ENCODE measurements at regions not wholly inside any gene's neighbourhood (a gene's known extent, or its start where the extent isn't known, plus 50 kb on each side); places are given as distances from the start of the nearest gene placed in this dataset.

- no peak for DNase-seq
- in situ Hi-C loops (cut with HindIII; ENCODE audit: low pct_ligation_motif_present, low sequenced_read_pairs): no loop called here
- no peak for TF ChIP-seq CTCF (IDR thresholded peaks at IDR 0.05; ENCODE audit: low read depth, low read length, missing control alignments)
- H3K4me3 ChIP-seq (ENCODE audit: low read depth, low read length): no peak overlapping the region
- H3K27ac ChIP-seq: peak overlapping the region; percentile 26
- H3K36me3 ChIP-seq (replicated peaks): no peaks in the 10 kb centered on the region
- H3K27me3 ChIP-seq (replicated peaks): no peaks in the 10 kb centered on the region
These were observed 98.9 kb downstream of the TNFSF18 start for GRCh38 chr1:172951730-172952365.

- Histone ChIP-seq H3K36me3 (replicated peaks) (no peaks in the 10 kb centered on the region), H3K4me3 (ENCODE audit: low read depth, low read length) (no peak overlapping the region), H3K27me3 (replicated peaks) (no peaks in the 10 kb centered on the region), H3K27ac (no peak overlapping the region)
- in situ Hi-C loops (cut with HindIII; ENCODE audit: low pct_ligation_motif_present, low sequenced_read_pairs): no loop called here
- DNase-seq: no peak
- TF ChIP-seq CTCF (IDR thresholded peaks at IDR 0.05; ENCODE audit: low read depth, low read length, missing control alignments): no peak
These were observed 98.2 kb downstream of the TNFSF18 start for GRCh38 chr1:172952516-172952915.

- no peak overlapping the region for H3K4me3 ChIP-seq (ENCODE audit: low read depth, low read length)
- in situ Hi-C loops (cut with HindIII; ENCODE audit: low pct_ligation_motif_present, low sequenced_read_pairs): no loop called here
- no peak overlapping the region for H3K27ac ChIP-seq
- no peaks in the 10 kb centered on the region for H3K27me3 ChIP-seq (replicated peaks)
- DNase-seq: no peak
- no peaks in the 10 kb centered on the region for H3K36me3 ChIP-seq (replicated peaks)
- no peak for TF ChIP-seq CTCF (IDR thresholded peaks at IDR 0.05; ENCODE audit: low read depth, low read length, missing control alignments)
These were observed 96.1 kb downstream of the TNFSF18 start for GRCh38 chr1:172954476-172955150.

- DNase-seq: peak; percentile 71
These were observed 95.5 kb downstream of the TNFSF18 start for GRCh38 chr1:172955161-172955815.

GRCh38 chr1:172956871-172957270, 93.9 kb downstream of the TNFSF18 start:
- no peak overlapping the region for H3K27ac ChIP-seq
- TF ChIP-seq CTCF (IDR thresholded peaks at IDR 0.05; ENCODE audit: low read depth, low read length, missing control alignments): no peak
- in situ Hi-C loops (cut with HindIII; ENCODE audit: low pct_ligation_motif_present, low sequenced_read_pairs): no loop called here

More at GRCh38 chr1:172955161-172955815, 95.5 kb downstream of the TNFSF18 start:
- Histone ChIP-seq H3K27ac (peak overlapping the region; percentile 70), H3K27me3 (replicated peaks) (no peaks in the 10 kb centered on the region), H3K4me3 (ENCODE audit: low read depth, low read length) (no peak overlapping the region), H3K36me3 (replicated peaks) (no peaks in the 10 kb centered on the region)
- no peak for TF ChIP-seq CTCF (IDR thresholded peaks at IDR 0.05; ENCODE audit: low read depth, low read length, missing control alignments)
- in situ Hi-C loops (cut with HindIII; ENCODE audit: low pct_ligation_motif_present, low sequenced_read_pairs): no loop called here

More at GRCh38 chr1:172956871-172957270, 93.9 kb downstream of the TNFSF18 start:
- Histone ChIP-seq H3K36me3 (replicated peaks) (no peaks in the 10 kb centered on the region), H3K4me3 (ENCODE audit: low read depth, low read length) (no peak overlapping the region), H3K27me3 (replicated peaks) (no peaks in the 10 kb centered on the region)
- no peak for DNase-seq
